Neutrophil (primary cell): ENCODE measurements at regions not wholly inside any gene's neighbourhood (a gene's known extent, or its start where the extent isn't known, plus 50 kb on each side); places are given as distances from the start of the nearest gene placed in this dataset.

Source experiments
- H3K27ac ChIP-seq: fragments of 200-600 bp; sonication (generic); 2 replicates; pipeline ENCODE4 v1.5.1; 2016; ENCODE audit warnings: mild to moderate bottlenecking, moderate library complexity
- H3K27me3 ChIP-seq: fragments of 200-600 bp; sonication (generic); 2 replicates; pipeline ENCODE4 v1.6.0; 2016; ENCODE audit warnings: mild to moderate bottlenecking
- H3K36me3 ChIP-seq: fragments of 200-600 bp; sonication (generic); 2 replicates; pipeline ENCODE4 v1.5.1; 2017
- H3K4me1 ChIP-seq, 2 experiments: fragments of 200-600 bp in 1 of 2; sonication (generic) in 1 of 2; 1 replicate in 1 of 2; 2 replicates in 1 of 2; pipeline versions ENCODE4 v1.5.1 to v1.6.1; 2013 to 2016; ENCODE audit warnings: low read depth in 1 of 2, low read length in 1 of 2, mild to moderate bottlenecking in 1 of 2, moderate library complexity in 1 of 2; ENCODE audit not compliant: control insufficient read depth in 1 of 2, insufficient read depth in 1 of 2
- H3K4me3 ChIP-seq, 2 experiments: fragments of 200-600 bp in 1 of 2; sonication (generic) in 1 of 2; 1 replicate in 1 of 2; 2 replicates in 1 of 2; pipeline ENCODE4 v1.5.1; 2013 to 2016; ENCODE audit warnings: low read depth in 1 of 2, low read length in 1 of 2, mild to moderate bottlenecking in 1 of 2, moderate library complexity in 1 of 2
- H3K9me3 ChIP-seq: fragments of 200-600 bp; sonication (generic); 2 replicates; pipeline ENCODE4 v1.5.1; 2016
- TF ChIP-seq, protein P1 (sequence below): fragments of 200-600 bp; sonication (generic); IDR thresholded peaks from 2 replicates; pipeline ENCODE4 v1.5.1; 2016; ENCODE audit warnings: antibody characterized with exemption

- TF ChIP-seq, protein P1, sequence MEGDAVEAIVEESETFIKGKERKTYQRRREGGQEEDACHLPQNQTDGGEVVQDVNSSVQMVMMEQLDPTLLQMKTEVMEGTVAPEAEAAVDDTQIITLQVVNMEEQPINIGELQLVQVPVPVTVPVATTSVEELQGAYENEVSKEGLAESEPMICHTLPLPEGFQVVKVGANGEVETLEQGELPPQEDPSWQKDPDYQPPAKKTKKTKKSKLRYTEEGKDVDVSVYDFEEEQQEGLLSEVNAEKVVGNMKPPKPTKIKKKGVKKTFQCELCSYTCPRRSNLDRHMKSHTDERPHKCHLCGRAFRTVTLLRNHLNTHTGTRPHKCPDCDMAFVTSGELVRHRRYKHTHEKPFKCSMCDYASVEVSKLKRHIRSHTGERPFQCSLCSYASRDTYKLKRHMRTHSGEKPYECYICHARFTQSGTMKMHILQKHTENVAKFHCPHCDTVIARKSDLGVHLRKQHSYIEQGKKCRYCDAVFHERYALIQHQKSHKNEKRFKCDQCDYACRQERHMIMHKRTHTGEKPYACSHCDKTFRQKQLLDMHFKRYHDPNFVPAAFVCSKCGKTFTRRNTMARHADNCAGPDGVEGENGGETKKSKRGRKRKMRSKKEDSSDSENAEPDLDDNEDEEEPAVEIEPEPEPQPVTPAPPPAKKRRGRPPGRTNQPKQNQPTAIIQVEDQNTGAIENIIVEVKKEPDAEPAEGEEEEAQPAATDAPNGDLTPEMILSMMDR: no peak
- H3K9me3 ChIP-seq: peaks cover 9% of the 10 kb centered on the region
- peaks cover 8 to 13% of the 10 kb centered on the region in 2 experiments for H3K4me1 ChIP-seq
- no peaks in the 10 kb centered on the region for H3K36me3 ChIP-seq
- H3K4me3 ChIP-seq: no peak overlapping the region
- H3K27me3 ChIP-seq: peaks cover 5% of the 10 kb centered on the region
- H3K27ac ChIP-seq: no peak overlapping the region
Observed at GRCh38 chr13:76813000-76813691, 73.1 kb downstream of the KCTD12 start.

DNA sequence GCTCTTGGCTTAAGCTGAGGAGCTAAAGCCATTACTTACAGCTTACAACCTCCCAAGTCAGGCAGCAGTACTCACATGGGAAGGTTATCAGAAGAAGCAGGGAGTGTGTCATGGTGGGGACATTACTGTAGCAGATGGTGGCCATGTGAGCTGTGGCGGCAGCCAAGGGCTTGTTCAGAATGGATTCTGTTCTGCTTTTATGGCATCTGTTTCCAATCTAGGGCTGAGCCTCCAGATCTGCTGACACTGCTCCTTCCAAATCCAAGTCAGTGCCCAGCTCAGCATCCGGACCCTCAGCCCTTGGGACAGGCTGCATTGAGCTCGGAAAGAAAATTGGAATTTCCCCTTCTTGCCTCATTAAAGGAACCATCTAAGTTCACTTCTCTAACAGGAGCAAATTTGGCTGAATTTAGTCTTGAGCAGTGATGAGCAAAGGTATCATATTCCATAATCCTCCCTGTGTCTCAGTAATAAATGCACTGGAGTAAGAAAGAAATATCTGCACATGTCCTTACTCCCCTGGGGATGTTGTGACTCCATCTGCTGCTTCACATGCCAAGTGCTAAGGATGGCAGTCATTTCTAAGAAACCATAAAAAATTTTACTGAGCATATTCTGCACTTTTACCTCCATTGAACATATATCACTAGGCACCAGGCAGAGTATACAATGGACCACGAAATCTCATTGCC, 73.9 kb downstream of the KCTD12 start:
- Histone ChIP-seq H3K4me1 (peaks cover 8 to 13% of the 10 kb centered on the region in 2 experiments), H3K27me3 (peaks cover 5% of the 10 kb centered on the region), H3K27ac (no peak overlapping the region), H3K9me3 (peaks cover 9% of the 10 kb centered on the region), H3K36me3 (no peaks in the 10 kb centered on the region), H3K4me3 (no peak overlapping the region)
- TF ChIP-seq, protein P1: no peak

DNA sequence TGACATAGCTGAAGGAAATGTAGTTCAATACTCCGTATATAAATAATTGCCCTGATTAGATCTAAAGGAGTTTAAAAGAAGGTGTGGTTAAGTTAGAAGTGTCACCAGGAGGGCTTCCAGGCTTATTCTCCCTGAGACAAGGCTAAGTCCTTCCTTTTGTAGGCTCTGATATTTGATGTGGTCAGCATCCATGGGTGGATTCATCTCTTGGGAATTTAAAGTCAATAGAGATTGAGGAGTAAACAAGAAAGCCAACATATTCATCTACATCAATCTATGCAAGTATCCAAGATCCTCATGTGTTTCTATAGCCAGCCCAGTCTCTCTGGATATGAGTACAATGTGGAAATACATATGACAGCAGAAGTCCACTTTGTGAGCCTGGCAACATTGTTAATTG, 76.8 kb downstream of the KCTD12 start:
- Histone ChIP-seq H3K27ac (no peak overlapping the region), H3K9me3 (peaks cover 9% of the 10 kb centered on the region), H3K4me1 (peaks cover 10 to 12% of the 10 kb centered on the region in 2 experiments), H3K27me3 (no peaks in the 10 kb centered on the region), H3K4me3 (no peak overlapping the region), H3K36me3 (no peaks in the 10 kb centered on the region)
- TF ChIP-seq, protein P1: no peak

DNA sequence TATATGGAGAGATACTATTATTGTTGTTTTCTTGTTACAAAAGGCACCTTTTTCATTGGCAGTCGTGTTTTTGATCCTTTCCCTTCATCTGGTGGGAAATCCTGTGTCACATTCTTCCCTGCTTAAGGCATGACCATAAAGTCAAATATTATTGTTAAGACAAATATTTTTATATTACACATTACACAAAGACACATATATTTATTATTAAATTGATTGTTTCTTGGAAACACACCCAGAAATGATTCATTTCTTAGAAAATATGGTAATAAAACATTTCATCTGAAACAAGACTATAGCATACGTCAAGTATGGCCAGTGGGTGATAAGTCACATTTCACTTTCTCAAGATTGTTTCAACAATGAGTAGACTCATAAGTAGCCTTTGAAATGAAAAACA, 77.3 kb downstream of the KCTD12 start:
- no peak overlapping the region for H3K4me3 ChIP-seq
- no peaks in the 10 kb centered on the region for H3K36me3 ChIP-seq
- H3K4me1 ChIP-seq: peaks cover 9 to 10% of the 10 kb centered on the region in 2 experiments
- no peaks in the 10 kb centered on the region for H3K27me3 ChIP-seq
- TF ChIP-seq, protein P1: no peak
- H3K9me3 ChIP-seq: peaks cover 9% of the 10 kb centered on the region
- no peak overlapping the region for H3K27ac ChIP-seq

GRCh38 chr13:76804801-76805200, 81.4 kb downstream of the KCTD12 start:
- Histone ChIP-seq H3K36me3 (no peaks in the 10 kb centered on the region), H3K4me3 (no peak overlapping the region), H3K27me3 (no peaks in the 10 kb centered on the region), H3K27ac (no peak overlapping the region), H3K9me3 (peaks cover 1% of the 10 kb centered on the region), H3K4me1 (peaks cover 27 to 30% of the 10 kb centered on the region in 2 experiments)
- TF ChIP-seq, protein P1: no peak
